ENCODE measurements at regions not wholly inside any gene's neighbourhood (a gene's known extent, or its start where the extent isn't known, plus 50 kb on each side); places are given as distances from the start of the nearest gene placed in this dataset.

DNA sequence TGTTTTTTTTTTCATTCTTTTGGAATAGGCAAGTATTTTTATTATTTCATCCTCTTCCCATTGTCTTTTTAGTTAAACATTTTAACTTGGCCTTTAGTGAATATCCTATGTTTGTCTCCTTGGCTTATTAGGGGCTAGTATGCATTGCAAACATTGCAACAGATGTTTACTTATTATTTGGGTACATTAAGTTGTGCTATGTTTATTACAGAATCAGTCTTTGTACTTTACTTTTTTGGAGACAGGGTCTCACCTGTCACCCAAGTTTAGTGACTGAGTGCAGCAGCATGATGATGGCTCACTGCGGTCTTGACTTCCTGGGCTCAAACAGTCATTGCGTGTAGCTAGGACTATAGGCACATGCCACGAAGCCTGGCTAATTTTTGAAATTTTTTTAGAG lies 51.1 kb upstream of the NUDT6 start:
- no peak overlapping the region for H3K4me3 ChIP-seq
- FAIRE-seq (no peak), ATAC-seq (no peak), DNase-seq (ENCODE audit: low read depth, low spot score) (no peak)
- H3K27ac ChIP-seq (ENCODE audit: control insufficient read depth, insufficient read depth) = no peak overlapping the region
- H3K36me3 ChIP-seq (ENCODE audit: control insufficient read depth in 2 of 2, insufficient read depth in 2 of 2, low read length in 1 of 2) = peaks cover 0 to 1% of the 10 kb centered on the region in 2 experiments; a peak in 2 of 4 replicates
- H3K4me1 ChIP-seq (ENCODE audit: control insufficient read depth, insufficient read depth, low read length) = no peaks in the 10 kb centered on the region
- H4K20me1 ChIP-seq (ENCODE audit: control insufficient read depth, insufficient read depth) = no peaks in the 10 kb centered on the region
- H2AFZ ChIP-seq (ENCODE audit: control insufficient read depth, low read depth, low read length) = no peak overlapping the region
- no peaks in the 10 kb centered on the region for H3K79me2 ChIP-seq (ENCODE audit: control insufficient read depth, insufficient read depth, low read length)
- no peak overlapping the region for H3K9ac ChIP-seq (ENCODE audit: control insufficient read depth, insufficient read depth, low read length)
- H3K4me2 ChIP-seq (ENCODE audit: control insufficient read depth, insufficient read depth) = no peak overlapping the region
- intact Hi-C loops (cut with micrococcal nuclease; ENCODE audit: unreplicated experiment) = no loop called here
- CTCF ChIA-PET = no interaction called here
- POLR2A ChIA-PET = no interaction called here
- H3K27me3 ChIP-seq (replicated peaks in 1 of 2; ENCODE audit: control insufficient read depth in 2 of 2, insufficient read depth in 2 of 2, low read length in 1 of 2) = no peaks in the 10 kb centered on the region
- RAD21 ChIA-PET (ENCODE audit: unreplicated experiment) = no interaction called here
- 84% methylated on average over 3 of the region's 3 CpGs for WGBS (ENCODE audit: insufficient coverage, insufficient replicate concordance, low lambda C conversion rate, missing lambda C conversion rate)
- no TSS peak for BruUV-seq (replicated peaks)
- TF ChIP-seq BMI1 (IDR thresholded peaks at IDR 0.05; ENCODE audit: borderline replicate concordance) = no peak
- TF ChIP-seq, protein P1, sequence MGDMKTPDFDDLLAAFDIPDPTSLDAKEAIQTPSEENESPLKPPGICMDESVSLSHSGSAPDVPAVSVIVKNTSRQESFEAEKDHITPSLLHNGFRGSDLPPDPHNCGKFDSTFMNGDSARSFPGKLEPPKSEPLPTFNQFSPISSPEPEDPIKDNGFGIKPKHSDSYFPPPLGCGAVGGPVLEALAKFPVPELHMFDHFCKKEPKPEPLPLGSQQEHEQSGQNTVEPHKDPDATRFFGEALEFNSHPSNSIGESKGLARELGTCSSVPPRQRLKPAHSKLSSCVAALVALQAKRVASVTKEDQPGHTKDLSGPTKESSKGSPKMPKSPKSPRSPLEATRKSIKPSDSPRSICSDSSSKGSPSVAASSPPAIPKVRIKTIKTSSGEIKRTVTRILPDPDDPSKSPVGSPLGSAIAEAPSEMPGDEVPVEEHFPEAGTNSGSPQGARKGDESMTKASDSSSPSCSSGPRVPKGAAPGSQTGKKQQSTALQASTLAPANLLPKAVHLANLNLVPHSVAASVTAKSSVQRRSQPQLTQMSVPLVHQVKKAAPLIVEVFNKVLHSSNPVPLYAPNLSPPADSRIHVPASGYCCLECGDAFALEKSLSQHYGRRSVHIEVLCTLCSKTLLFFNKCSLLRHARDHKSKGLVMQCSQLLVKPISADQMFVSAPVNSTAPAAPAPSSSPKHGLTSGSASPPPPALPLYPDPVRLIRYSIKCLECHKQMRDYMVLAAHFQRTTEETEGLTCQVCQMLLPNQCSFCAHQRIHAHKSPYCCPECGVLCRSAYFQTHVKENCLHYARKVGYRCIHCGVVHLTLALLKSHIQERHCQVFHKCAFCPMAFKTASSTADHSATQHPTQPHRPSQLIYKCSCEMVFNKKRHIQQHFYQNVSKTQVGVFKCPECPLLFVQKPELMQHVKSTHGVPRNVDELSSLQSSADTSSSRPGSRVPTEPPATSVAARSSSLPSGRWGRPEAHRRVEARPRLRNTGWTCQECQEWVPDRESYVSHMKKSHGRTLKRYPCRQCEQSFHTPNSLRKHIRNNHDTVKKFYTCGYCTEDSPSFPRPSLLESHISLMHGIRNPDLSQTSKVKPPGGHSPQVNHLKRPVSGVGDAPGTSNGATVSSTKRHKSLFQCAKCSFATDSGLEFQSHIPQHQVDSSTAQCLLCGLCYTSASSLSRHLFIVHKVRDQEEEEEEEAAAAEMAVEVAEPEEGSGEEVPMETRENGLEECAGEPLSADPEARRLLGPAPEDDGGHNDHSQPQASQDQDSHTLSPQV (IDR thresholded peaks at IDR 0.05) = no peak
- TF ChIP-seq BACH1 (IDR thresholded peaks at IDR 0.05; ENCODE audit: borderline replicate concordance) = no peak
- SMC1A ChIA-PET (ENCODE audit: uncharacterized antibody, unreplicated experiment) = no interaction called here
- in situ Hi-C loops (cut with MboI) = no loop called here
- peaks cover 2% of the 10 kb centered on the region; the same call in 2 of the 3 replicates for H3K9me3 ChIP-seq (replicated peaks; ENCODE audit: control insufficient read depth, insufficient read depth, low read length)

DNA sequence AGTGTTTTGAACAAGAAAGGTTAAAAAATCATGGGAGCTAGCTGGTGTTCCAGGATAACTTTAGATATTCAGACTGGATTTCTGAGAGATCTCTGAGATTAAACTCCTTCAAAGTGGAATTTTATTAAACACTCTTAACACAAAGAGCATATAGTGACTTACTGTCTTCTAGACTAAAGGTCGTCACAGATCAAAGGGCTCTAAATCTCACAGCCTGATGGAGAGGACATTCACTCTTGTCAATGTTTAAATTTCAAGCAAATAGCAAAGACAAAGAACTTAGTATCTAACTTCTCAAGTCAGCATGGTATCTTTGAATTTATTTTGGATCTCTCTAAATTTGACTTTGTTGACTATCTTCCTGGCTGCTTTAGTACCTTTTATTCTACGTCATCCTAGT lies 53.7 kb upstream of the NUDT6 start:
- CTCF ChIA-PET = no interaction called here
- intact Hi-C loops (cut with micrococcal nuclease; ENCODE audit: unreplicated experiment) = no loop called here
- no peak for DNase-seq (ENCODE audit: low read depth, low spot score)

More for the DNA sequence above, 53.7 kb upstream of the NUDT6 start:
- FAIRE-seq (no peak), ATAC-seq (no peak)
- H3K27ac ChIP-seq (ENCODE audit: control insufficient read depth, insufficient read depth) = no peak overlapping the region
- no TSS peak for BruUV-seq (replicated peaks)
- no peak overlapping the region for H3K4me3 ChIP-seq
- H3K9ac ChIP-seq (ENCODE audit: control insufficient read depth, insufficient read depth, low read length) = no peak overlapping the region
- ChIA-PET SMC1A (ENCODE audit: uncharacterized antibody, unreplicated experiment) (no interaction called here), RAD21 (ENCODE audit: unreplicated experiment) (no interaction called here), POLR2A (no interaction called here)
- no peaks in the 10 kb centered on the region for H4K20me1 ChIP-seq (ENCODE audit: control insufficient read depth, insufficient read depth)
- WGBS (ENCODE audit: insufficient coverage, insufficient replicate concordance, low lambda C conversion rate, missing lambda C conversion rate) = 94% methylated on average over 2 of the region's 2 CpGs
- H3K36me3 ChIP-seq (ENCODE audit: control insufficient read depth in 2 of 2, insufficient read depth in 2 of 2, low read length in 1 of 2) = peaks cover 0 to 1% of the 10 kb centered on the region in 2 experiments; a peak in 3 of 4 replicates
- H2AFZ ChIP-seq (ENCODE audit: control insufficient read depth, low read depth, low read length) = no peak overlapping the region
- no peak overlapping the region for H3K4me2 ChIP-seq (ENCODE audit: control insufficient read depth, insufficient read depth)
- in situ Hi-C loops (cut with MboI) = no loop called here
- H3K27me3 ChIP-seq (replicated peaks in 1 of 2; ENCODE audit: control insufficient read depth in 2 of 2, insufficient read depth in 2 of 2, low read length in 1 of 2) = no peaks in the 10 kb centered on the region
- TF ChIP-seq SMC3 (IDR thresholded peaks at IDR 0.05; ENCODE audit: borderline replicate concordance, low read length) = no peak
- TF ChIP-seq ZNF217 (IDR thresholded peaks at IDR 0.05) = no peak
- TF ChIP-seq PAX8 (IDR thresholded peaks at IDR 0.05) = no peak
- H3K4me1 ChIP-seq (ENCODE audit: control insufficient read depth, insufficient read depth, low read length) = no peaks in the 10 kb centered on the region
- peaks cover 2% of the 10 kb centered on the region; the same call in 2 of the 3 replicates for H3K9me3 ChIP-seq (replicated peaks; ENCODE audit: control insufficient read depth, insufficient read depth, low read length)
- no peaks in the 10 kb centered on the region for H3K79me2 ChIP-seq (ENCODE audit: control insufficient read depth, insufficient read depth, low read length)
